ENCODE measurements at regions not wholly inside any gene's neighbourhood (a gene's known extent, or its start where the extent isn't known, plus 50 kb on each side); places are given as distances from the start of the nearest gene placed in this dataset.

GRCh38 chr10:131569851-131570715 lies 258.6 kb upstream of the TCERG1L start:
- TF ChIP-seq CTCF (IDR thresholded peaks at IDR 0.05 in 2 of 3, conservative IDR thresholded peaks at IDR 0.05 in 1 of 3; ENCODE audit: control insufficient read depth in 2 of 3, extremely low read depth in 1 of 3, insufficient read depth in 1 of 3, low read depth in 3 of 3, low read length in 3 of 3), result no peak
- no peak for TF ChIP-seq PML (IDR thresholded peaks at IDR 0.05; ENCODE audit: low read length)
- TF ChIP-seq CBX5 (IDR thresholded peaks at IDR 0.05; ENCODE audit: low read depth), result no peak
- TF ChIP-seq HCFC1 (IDR thresholded peaks at IDR 0.05; ENCODE audit: low read length), result no peak
- no peak for TF ChIP-seq EED (IDR thresholded peaks at IDR 0.05; ENCODE audit: low read depth)
- TF ChIP-seq CUX1 (IDR thresholded peaks at IDR 0.05; ENCODE audit: insufficient replicate concordance, low read depth, low read length), result no peak
- TF ChIP-seq RFX5 (IDR thresholded peaks at IDR 0.05; ENCODE audit: low read depth, low read length), result no peak
- TF ChIP-seq NFYB (IDR thresholded peaks at IDR 0.05; ENCODE audit: insufficient read depth, low read depth, low read length), result no peak
- TF ChIP-seq RAD21 (IDR thresholded peaks at IDR 0.05; ENCODE audit: insufficient read depth, low read depth, low read length), result no peak
- no peak for TF ChIP-seq MAX (IDR thresholded peaks at IDR 0.05; ENCODE audit: low read depth, low read length)
- no peak for TF ChIP-seq NFYA (IDR thresholded peaks at IDR 0.05; ENCODE audit: borderline replicate concordance, low read depth, low read length)
- no peak for TF ChIP-seq ELK1 (IDR thresholded peaks at IDR 0.05; ENCODE audit: low read depth, low read length)
- TF ChIP-seq BCL11A (IDR thresholded peaks at IDR 0.05; ENCODE audit: low read depth, low read length), result no peak
- no peak for TF ChIP-seq SP1 (IDR thresholded peaks at IDR 0.05; ENCODE audit: low read depth, low read length)
